ENCODE measurements at regions not wholly inside any gene's neighbourhood (a gene's known extent, or its start where the extent isn't known, plus 50 kb on each side); places are given as distances from the start of the nearest gene placed in this dataset.

DNA sequence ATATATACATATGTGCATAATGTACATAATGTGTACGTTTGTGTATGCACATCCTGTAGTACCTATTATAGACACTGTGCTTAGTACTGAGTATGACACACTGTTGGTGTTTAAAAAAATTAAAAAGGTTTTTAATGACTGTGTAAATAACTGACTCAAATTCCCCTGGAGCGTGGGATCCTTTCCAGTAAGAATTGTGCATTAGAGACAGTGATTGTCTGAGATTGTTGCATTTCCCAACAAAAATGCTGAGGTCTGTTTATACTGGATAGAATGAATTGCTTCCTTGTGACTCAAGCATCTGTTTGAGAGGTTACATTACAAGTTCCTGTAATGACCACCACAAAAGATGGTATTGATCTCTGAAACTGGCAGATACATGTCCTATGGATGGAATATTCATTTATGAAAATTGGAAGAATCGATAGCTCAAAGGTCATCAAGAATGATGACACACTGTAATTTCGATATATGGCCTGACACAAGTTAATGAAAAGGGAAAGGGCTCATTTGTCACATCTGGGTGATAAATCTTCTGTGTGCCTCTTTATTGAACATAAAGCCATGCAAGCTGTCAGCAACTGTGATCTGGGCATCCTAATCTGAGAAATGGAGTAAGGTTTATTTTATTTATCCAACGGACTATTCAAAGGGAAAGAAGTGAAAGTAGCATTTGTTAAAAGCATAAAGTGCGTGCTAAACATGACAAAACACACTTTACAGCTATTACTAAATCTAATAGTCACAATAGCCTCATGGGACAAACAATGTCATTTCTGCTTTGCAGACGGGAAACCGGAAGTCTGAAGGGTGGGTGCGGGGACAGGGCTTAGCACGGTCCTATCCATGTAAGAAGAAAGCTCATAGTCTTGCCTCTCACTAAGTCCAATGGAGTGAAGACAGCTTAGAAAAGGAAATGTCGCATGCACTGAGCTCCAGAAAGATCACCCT, 228.8 kb downstream of the CDH11 start:
- intact Hi-C loops (cut with DNase I), result no loop called here
- no peak for TF ChIP-seq CTCF (IDR thresholded peaks at IDR 0.05)
- Histone ChIP-seq H3K4me1 (no peaks in the 10 kb centered on the region), H3K27me3 (no peaks in the 10 kb centered on the region), H3K9me3 (no peaks in the 10 kb centered on the region), H3K4me3 (peak overlapping the region; percentile 14 to 32), H3K27ac (no peak overlapping the region), H3K36me3 (no peaks in the 10 kb centered on the region)
- DNase-seq (ENCODE audit: low spot score in 2 of 2), result no peak

DNA sequence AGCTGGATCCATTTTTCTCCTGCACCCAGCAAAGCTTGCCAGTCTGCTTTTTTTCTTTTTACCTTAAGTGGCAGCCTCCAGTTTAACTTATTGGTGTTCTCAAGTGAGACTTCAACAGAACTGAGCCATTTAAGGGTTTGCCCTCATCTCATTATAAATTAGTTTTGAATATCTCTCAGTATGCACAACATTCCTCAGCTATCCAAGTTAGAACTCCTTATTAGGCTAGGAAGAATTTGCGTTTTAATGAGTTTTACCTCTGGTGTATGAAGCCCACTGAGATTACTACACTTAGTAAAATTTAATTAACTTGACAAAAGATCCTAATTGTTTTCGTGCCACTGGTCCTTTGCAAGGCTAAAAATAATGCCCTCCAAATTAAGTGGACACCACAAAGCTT, 232.4 kb downstream of the CDH11 start:
- H3K4me3 ChIP-seq, result no peak overlapping the region
- H3K4me1 ChIP-seq, result no peaks in the 10 kb centered on the region
- TF ChIP-seq CTCF (IDR thresholded peaks at IDR 0.05), result no peak
- intact Hi-C loops (cut with DNase I), result no loop called here
- no peaks in the 10 kb centered on the region for H3K36me3 ChIP-seq
- DNase-seq (ENCODE audit: low spot score in 2 of 2), result no peak
- no peak overlapping the region for H3K27ac ChIP-seq
- H3K27me3 ChIP-seq, result no peaks in the 10 kb centered on the region
- H3K9me3 ChIP-seq, result no peaks in the 10 kb centered on the region

GRCh38 chr16:64887651-64888050, 234.2 kb downstream of the CDH11 start:
- Histone ChIP-seq H3K36me3 (no peaks in the 10 kb centered on the region), H3K4me1 (no peaks in the 10 kb centered on the region), H3K27ac (no peak overlapping the region), H3K9me3 (no peaks in the 10 kb centered on the region), H3K4me3 (no peak overlapping the region), H3K27me3 (no peaks in the 10 kb centered on the region)
- intact Hi-C loops (cut with DNase I), result no loop called here
- DNase-seq (ENCODE audit: low spot score in 2 of 2), result no peak
- TF ChIP-seq CTCF (IDR thresholded peaks at IDR 0.05), result no peak

- Histone ChIP-seq H3K36me3 (no peaks in the 10 kb centered on the region), H3K4me3 (no peak overlapping the region), H3K4me1 (no peaks in the 10 kb centered on the region), H3K27ac (no peak overlapping the region), H3K9me3 (no peaks in the 10 kb centered on the region), H3K27me3 (no peaks in the 10 kb centered on the region)
- DNase-seq (ENCODE audit: low spot score in 2 of 2), result no peak
- no peak for TF ChIP-seq CTCF (IDR thresholded peaks at IDR 0.05)
- intact Hi-C loops (cut with DNase I), result no loop called here
Measured at GRCh38 chr16:64882078-64882784, 239.6 kb downstream of the CDH11 start.

- DNase-seq (ENCODE audit: low spot score in 2 of 2), result no peak
- Histone ChIP-seq H3K27ac (no peak overlapping the region), H3K4me3 (no peak overlapping the region), H3K36me3 (no peaks in the 10 kb centered on the region), H3K27me3 (no peaks in the 10 kb centered on the region), H3K4me1 (no peaks in the 10 kb centered on the region), H3K9me3 (peaks cover 0 to 3% of the 10 kb centered on the region in 2 donors)
- no peak for TF ChIP-seq CTCF (IDR thresholded peaks at IDR 0.05)
- intact Hi-C loops (cut with DNase I), result no loop called here
Measured at GRCh38 chr16:64880994-64881393, 240.9 kb downstream of the CDH11 start.

Measured in ascending aorta (tissue), 2 donors.